Fibroblast of lung (primary cell): ENCODE measurements at regions not wholly inside any gene's neighbourhood (a gene's known extent, or its start where the extent isn't known, plus 50 kb on each side); places are given as distances from the start of the nearest gene placed in this dataset.

ENCODE experiments used
- EZH2 ChIP-seq: IDR thresholded peaks from 2 replicates; pipeline ENCODE4 v1.5.1; 2012; ENCODE audit warnings: low read length, control low read depth, mild to moderate bottlenecking; ENCODE audit errors: missing control alignments
- TF ChIP-seq, protein P1 (sequence below), 2 donors: IDR thresholded peaks in 1 of 2; conservative IDR thresholded peaks in 1 of 2; 1 replicate in 1 of 2; 2 replicates in 1 of 2; pipeline ENCODE4 v1.5.1; 2011 to 2012; ENCODE audit warnings: low read length in 2 of 2, control low read depth in 1 of 2, inconsistent platforms in 1 of 2, low read depth in 1 of 2, mild to moderate bottlenecking in 1 of 2

DNA sequence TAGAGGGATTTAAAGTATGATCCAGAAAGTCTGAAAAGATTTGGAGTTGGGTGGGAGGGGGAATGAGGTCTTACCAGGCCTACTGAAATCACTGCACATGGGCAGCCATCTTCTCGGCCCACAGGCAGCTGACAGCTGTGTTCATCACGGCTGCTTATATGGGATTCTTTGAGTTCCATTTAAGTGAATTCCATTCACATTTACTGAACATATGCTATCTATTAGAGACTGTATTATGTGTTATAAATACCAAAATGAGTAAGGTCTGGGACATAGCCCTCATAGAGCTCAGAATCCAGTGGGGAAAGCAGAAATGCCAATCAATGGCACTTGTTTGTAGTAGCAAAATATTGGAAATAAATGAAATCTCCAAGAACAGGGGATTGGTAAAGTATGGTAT lies 91.1 kb downstream of the TRIM42 start:
- TF ChIP-seq, protein P1, sequence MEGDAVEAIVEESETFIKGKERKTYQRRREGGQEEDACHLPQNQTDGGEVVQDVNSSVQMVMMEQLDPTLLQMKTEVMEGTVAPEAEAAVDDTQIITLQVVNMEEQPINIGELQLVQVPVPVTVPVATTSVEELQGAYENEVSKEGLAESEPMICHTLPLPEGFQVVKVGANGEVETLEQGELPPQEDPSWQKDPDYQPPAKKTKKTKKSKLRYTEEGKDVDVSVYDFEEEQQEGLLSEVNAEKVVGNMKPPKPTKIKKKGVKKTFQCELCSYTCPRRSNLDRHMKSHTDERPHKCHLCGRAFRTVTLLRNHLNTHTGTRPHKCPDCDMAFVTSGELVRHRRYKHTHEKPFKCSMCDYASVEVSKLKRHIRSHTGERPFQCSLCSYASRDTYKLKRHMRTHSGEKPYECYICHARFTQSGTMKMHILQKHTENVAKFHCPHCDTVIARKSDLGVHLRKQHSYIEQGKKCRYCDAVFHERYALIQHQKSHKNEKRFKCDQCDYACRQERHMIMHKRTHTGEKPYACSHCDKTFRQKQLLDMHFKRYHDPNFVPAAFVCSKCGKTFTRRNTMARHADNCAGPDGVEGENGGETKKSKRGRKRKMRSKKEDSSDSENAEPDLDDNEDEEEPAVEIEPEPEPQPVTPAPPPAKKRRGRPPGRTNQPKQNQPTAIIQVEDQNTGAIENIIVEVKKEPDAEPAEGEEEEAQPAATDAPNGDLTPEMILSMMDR (conservative IDR thresholded peaks at IDR 0.05 in 1 of 2, IDR thresholded peaks at IDR 0.05 in 1 of 2; ENCODE audit: low read depth in 1 of 2, low read length in 2 of 2) = no peak
- TF ChIP-seq EZH2 = no peak
